ENCODE measurements at regions not wholly inside any gene's neighbourhood (a gene's known extent, or its start where the extent isn't known, plus 50 kb on each side); places are given as distances from the start of the nearest gene placed in this dataset.

DNA sequence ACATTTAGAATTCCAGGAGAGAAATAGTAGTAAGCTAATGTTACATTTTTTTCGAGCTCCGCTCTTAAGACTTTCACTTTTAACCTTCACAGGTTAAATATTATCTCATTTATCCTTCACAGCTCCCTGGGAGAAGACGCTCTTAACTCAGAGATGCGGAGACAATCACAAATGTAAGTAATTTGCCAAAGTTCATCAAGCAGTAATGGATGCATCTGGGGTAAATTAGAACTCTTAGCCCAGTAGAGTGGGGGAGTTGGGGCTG, 168.5 kb downstream of the SPP2 start:
- no peak for TF ChIP-seq ZNF274 (IDR thresholded peaks at IDR 0.05; ENCODE audit: low read depth, low read length)
- no peak for TF ChIP-seq YY1 (IDR thresholded peaks at IDR 0.05; ENCODE audit: insufficient read depth, insufficient read length)

All from NT2/D1 (cell line).